GM18526 (cell line): ENCODE measurements at regions not wholly inside any gene's neighbourhood (a gene's known extent, or its start where the extent isn't known, plus 50 kb on each side); places are given as distances from the start of the nearest gene placed in this dataset.

Experiments
- POLR2A ChIP-seq: IDR thresholded peaks from 3 replicates; pipeline ENCODE4 v1.6.1; 2011; ENCODE audit not compliant: insufficient read length; ENCODE audit errors: extremely low read depth

GRCh38 chr6:43909474-43910148, 139.6 kb downstream of the VEGFA start:
- no peak for TF ChIP-seq POLR2A

- no peak for TF ChIP-seq POLR2A
Measured at GRCh38 chr6:43907789-43908472, 137.9 kb downstream of the VEGFA start.

GRCh38 chr6:43907312-43907711, 137.3 kb downstream of the VEGFA start:
- TF ChIP-seq POLR2A: no peak

- TF ChIP-seq POLR2A: no peak
Measured at GRCh38 chr6:43904311-43905123, 134.5 kb downstream of the VEGFA start.

GRCh38 chr6:43903739-43904290, 133.8 kb downstream of the VEGFA start:
- no peak for TF ChIP-seq POLR2A

- TF ChIP-seq POLR2A: no peak
Measured at GRCh38 chr6:43901733-43902230, 131.8 kb downstream of the VEGFA start.

- no peak for TF ChIP-seq POLR2A
Measured at GRCh38 chr6:43900916-43901732, 131.1 kb downstream of the VEGFA start.

GRCh38 chr6:43900560-43900915, 130.5 kb downstream of the VEGFA start:
- TF ChIP-seq POLR2A: no peak

- TF ChIP-seq POLR2A: no peak
Measured at GRCh38 chr6:43899830-43900229, 129.8 kb downstream of the VEGFA start.

GRCh38 chr6:43898358-43899131, 128.5 kb downstream of the VEGFA start:
- no peak for TF ChIP-seq POLR2A

GRCh38 chr6:43897571-43898302, 127.7 kb downstream of the VEGFA start:
- TF ChIP-seq POLR2A: no peak

- TF ChIP-seq POLR2A: no peak
Measured at GRCh38 chr6:43896329-43897255, 126.6 kb downstream of the VEGFA start.
